ENCODE measurements at regions not wholly inside any gene's neighbourhood (a gene's known extent, or its start where the extent isn't known, plus 50 kb on each side); places are given as distances from the start of the nearest gene placed in this dataset.

DNA sequence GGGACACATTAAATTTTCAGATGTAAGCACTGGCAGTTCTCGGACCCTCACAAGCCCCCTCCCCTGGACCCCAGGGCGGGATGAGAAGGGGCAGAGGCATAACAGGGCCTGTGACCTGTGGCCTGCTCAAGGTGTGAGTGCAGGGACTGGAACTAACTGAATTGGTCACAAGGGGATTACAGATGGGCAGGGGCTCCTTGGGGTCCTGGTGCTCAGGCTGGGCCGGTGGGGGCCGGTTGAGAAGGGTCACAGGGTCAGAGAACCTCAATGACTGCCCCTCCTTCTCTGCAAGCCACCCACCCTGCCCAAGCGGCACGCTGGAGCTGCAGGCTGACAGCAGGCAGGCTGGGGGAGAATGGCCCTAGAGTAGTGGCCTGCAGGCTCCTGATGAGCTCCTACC is 80.8 kb upstream of the PCBD1 start:
- ChIA-PET RAD21 (ENCODE audit: low non-redundant PET in 1 of 2, low total read pairs in 2 of 2, uncharacterized antibody in 2 of 2, unreplicated experiment in 2 of 2) (no interaction called here), POLR2A (no interaction called here), CTCF (no interaction called here)
- Histone ChIP-seq H3K79me2 (ENCODE audit: insufficient read depth, low read length) (no peaks in the 10 kb centered on the region), H3K9me3 (ENCODE audit: control insufficient read depth in 1 of 2, insufficient read depth in 1 of 2, low read depth in 1 of 2, low read length in 2 of 2) (no peaks in the 10 kb centered on the region), H4K20me1 (ENCODE audit: insufficient read depth) (no peaks in the 10 kb centered on the region), H3K9me2 (ENCODE audit: insufficient read depth) (no peaks in the 10 kb centered on the region), H3K9ac (ENCODE audit: low read length) (no peak overlapping the region), H3K4me1 (ENCODE audit: control insufficient read depth in 1 of 2, insufficient read depth in 2 of 2, low read length in 2 of 2) (peaks cover 6 to 15% of the 10 kb centered on the region in 2 experiments), H3K27me3 (ENCODE audit: insufficient read depth, low read length) (no peaks in the 10 kb centered on the region; the same call in 1 of the 2 replicates), H2AFZ (ENCODE audit: low read depth, low read length, poor library complexity, severe bottlenecking) (no peak overlapping the region), H3K4me2 (ENCODE audit: low read length) (no peak overlapping the region), H3K36me3 (ENCODE audit: control insufficient read depth in 1 of 2, insufficient read depth in 2 of 2, low read length in 2 of 2) (no peaks in the 10 kb centered on the region), H3K27ac (ENCODE audit: low read depth, low read length) (no peak overlapping the region), H3K4me3 (replicated peaks in 1 of 2; ENCODE audit: low read depth in 1 of 2, low read length in 2 of 2) (no peak overlapping the region)
- TF ChIP-seq CBX3 (IDR thresholded peaks at IDR 0.05; ENCODE audit: low read depth) (no peak), EZH2phosphoT487 (IDR thresholded peaks at IDR 0.05; ENCODE audit: borderline replicate concordance) (no peak), ZFX (IDR thresholded peaks at IDR 0.05) (no peak), EZH2 (IDR thresholded peaks at IDR 0.05) (no peak), SRF (IDR thresholded peaks at IDR 0.05; ENCODE audit: low read depth) (no peak), JUND (IDR thresholded peaks at IDR 0.05) (no peak), CTCF (IDR thresholded peaks at IDR 0.05 in 2 of 3, conservative IDR thresholded peaks at IDR 0.05 in 1 of 3; ENCODE audit: borderline replicate concordance in 1 of 3, insufficient read depth in 1 of 3, low read depth in 2 of 3, low read length in 2 of 3) (no peak), SIN3A (IDR thresholded peaks at IDR 0.05; ENCODE audit: low read depth) (no peak), YY1 (IDR thresholded peaks at IDR 0.05; ENCODE audit: extremely low read depth, insufficient replicate concordance, low read depth, low read length) (no peak), ELF1 (IDR thresholded peaks at IDR 0.05; ENCODE audit: borderline replicate concordance, low read depth) (no peak)
- TF ChIP-seq, protein P1, sequence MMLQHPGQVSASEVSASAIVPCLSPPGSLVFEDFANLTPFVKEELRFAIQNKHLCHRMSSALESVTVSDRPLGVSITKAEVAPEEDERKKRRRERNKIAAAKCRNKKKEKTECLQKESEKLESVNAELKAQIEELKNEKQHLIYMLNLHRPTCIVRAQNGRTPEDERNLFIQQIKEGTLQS (IDR thresholded peaks at IDR 0.05), result no peak
- no TSS peak for BruUV-seq (replicated peaks)
- intact Hi-C loops (cut with micrococcal nuclease), result no loop called here
- ATAC-seq (no peak), DNase-seq (ENCODE audit: low read depth, low spot score) (no peak)

All from HCT116 (cell line).